Lower leg skin (tissue), 4 donors: ENCODE measurements at regions not wholly inside any gene's neighbourhood (a gene's known extent, or its start where the extent isn't known, plus 50 kb on each side); places are given as distances from the start of the nearest gene placed in this dataset.

Experiments
- DNase-seq, 2 donors: peaks; one replicate each; pipeline ENCODE4 v3.0.0-alpha.2; 2019; ENCODE audit warnings: low spot score in 2 of 2
- H3K4me3 ChIP-seq: fragments of 200-600 bp; sonication (generic); 2 replicates; pipeline ENCODE4 v1.5.1; 2017; ENCODE audit warnings: mild to moderate bottlenecking, low read depth; ENCODE audit not compliant: poor library complexity, severe bottlenecking
- POLR2A ChIP-seq, 2 donors: fragments of 450-650 bp; IDR thresholded peaks; one replicate each; pipeline ENCODE4 v1.6.1; 2016 to 2017; ENCODE audit warnings: antibody characterized with exemption in 2 of 2, mild to moderate bottlenecking in 1 of 2, moderate library complexity in 1 of 2
- WGBS, 2 donors: methylation state at CpG; one replicate each; pipeline ENCODE4 v1.1.5; 2018; 5-methylcytosine and 5-hydroxymethylcytosine counted together
- intact Hi-C: fragments of 100-400 bp; cut with DNase I; formaldehyde crosslinking; loops from one replicate; pipeline ENCODE4 v1.15.0; 2023; ENCODE audit warnings: low total_unique reads
- TF ChIP-seq, protein P1 (sequence below), 3 donors: fragments of 450-650 bp; IDR thresholded peaks; one replicate each; pipeline ENCODE4 v1.5.1; 2016; ENCODE audit warnings: antibody characterized with exemption in 3 of 3, mild to moderate bottlenecking in 3 of 3, moderate library complexity in 2 of 3

DNA sequence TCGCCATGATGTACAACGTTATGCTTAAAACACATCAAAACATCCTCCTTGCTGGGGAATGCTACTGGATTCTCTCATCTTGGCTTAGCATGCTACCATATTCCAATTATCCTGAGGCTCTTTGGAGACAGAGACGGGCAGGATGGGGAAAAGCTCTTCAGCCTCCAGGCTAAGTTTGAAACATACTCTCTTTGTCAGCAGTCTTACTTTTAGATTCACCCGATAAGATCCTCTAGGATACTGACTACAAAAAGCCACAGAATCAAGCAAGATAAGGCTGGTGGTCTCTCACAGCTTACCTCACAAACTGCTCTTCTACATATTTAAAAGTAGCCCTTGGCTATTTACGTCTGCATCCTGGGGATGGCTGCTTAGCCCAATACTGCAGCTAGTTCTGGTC is 72.8 kb upstream of the LRCH1 start:
- no peak overlapping the region for H3K4me3 ChIP-seq
- WGBS, 2 donors = 67 to 77% methylated on average over 5 of the region's 5 CpGs
- TF ChIP-seq, protein P1, sequence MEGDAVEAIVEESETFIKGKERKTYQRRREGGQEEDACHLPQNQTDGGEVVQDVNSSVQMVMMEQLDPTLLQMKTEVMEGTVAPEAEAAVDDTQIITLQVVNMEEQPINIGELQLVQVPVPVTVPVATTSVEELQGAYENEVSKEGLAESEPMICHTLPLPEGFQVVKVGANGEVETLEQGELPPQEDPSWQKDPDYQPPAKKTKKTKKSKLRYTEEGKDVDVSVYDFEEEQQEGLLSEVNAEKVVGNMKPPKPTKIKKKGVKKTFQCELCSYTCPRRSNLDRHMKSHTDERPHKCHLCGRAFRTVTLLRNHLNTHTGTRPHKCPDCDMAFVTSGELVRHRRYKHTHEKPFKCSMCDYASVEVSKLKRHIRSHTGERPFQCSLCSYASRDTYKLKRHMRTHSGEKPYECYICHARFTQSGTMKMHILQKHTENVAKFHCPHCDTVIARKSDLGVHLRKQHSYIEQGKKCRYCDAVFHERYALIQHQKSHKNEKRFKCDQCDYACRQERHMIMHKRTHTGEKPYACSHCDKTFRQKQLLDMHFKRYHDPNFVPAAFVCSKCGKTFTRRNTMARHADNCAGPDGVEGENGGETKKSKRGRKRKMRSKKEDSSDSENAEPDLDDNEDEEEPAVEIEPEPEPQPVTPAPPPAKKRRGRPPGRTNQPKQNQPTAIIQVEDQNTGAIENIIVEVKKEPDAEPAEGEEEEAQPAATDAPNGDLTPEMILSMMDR (IDR thresholded peaks at IDR 0.05) = no peak
- TF ChIP-seq POLR2A (IDR thresholded peaks at IDR 0.05) = no peak
- DNase-seq = no peak
- intact Hi-C loops = no loop called here

DNA sequence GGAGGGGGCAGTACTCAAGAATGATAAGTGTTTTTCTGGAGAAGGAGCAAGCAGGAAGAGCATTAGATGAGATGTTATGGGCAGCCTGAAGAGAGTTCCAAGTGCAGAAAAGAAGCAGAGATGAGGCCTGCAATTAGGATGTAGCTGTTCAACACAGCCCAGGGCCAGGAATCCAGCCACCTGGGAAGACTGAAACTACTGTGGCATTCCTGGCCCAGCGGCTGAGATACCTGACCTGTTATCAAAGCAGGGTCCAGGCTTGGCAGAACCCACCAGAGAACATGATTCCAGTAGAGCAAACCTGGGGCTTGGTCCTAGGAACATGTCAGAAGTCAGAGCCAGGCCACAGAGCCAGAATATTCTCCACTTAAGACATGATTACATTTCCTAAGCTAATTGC is 73.3 kb upstream of the LRCH1 start:
- TF ChIP-seq, protein P1 (IDR thresholded peaks at IDR 0.05) = no peak
- TF ChIP-seq POLR2A (IDR thresholded peaks at IDR 0.05) = no peak
- WGBS, 2 donors = 81 to 86% methylated on average over 1 of the region's 1 CpG
- H3K4me3 ChIP-seq = no peak overlapping the region
- DNase-seq = no peak
- intact Hi-C loops = no loop called here

DNA sequence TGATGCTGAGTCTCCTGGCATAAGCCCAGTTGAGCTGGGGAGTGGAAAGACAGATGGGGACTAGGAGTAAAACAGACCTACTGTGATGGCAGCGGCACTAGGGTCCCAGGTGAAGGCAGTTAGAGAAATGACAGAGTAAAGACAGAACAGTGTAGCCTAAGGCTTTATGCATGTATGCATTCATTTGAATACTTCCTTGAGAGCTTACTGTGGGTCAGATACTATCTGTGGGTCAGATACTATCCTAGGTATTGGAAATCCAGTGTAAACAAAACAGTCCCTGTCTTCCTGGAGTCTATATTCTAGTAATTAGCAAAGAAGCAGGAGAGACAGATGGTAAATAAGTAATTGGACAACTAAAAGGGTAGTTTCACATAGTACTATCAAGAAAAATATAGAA is 73.7 kb upstream of the LRCH1 start:
- 93 to 100% methylated on average over 1 of the region's 1 CpG for WGBS, 2 donors

DNA sequence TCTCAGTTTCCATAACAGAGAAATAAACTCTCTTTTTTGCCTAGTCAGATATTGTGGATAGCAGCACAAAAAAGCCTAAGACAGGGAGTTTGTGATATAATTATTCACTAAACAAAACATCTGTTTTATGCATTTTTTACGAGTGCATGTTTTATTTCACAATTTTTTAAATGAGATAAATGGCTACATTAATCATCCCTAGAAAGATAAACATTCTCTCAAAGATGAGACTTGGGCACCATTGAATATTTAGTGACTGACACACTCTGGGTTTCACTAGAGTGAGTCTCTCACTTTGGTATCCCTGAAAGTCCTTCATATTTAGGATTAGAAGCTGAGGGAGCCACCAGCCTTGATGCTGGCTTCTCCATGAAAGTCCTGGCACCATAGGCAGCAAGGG is 74.3 kb upstream of the LRCH1 start:
- H3K4me3 ChIP-seq = no peak overlapping the region
- WGBS, 2 donors = 41 to 43% methylated on average over 1 of the region's 1 CpG
- DNase-seq = no peak
- intact Hi-C loops = no loop called here
- TF ChIP-seq, protein P1 (IDR thresholded peaks at IDR 0.05) = no peak
- no peak for TF ChIP-seq POLR2A (IDR thresholded peaks at IDR 0.05)

More for the DNA sequence above, 73.7 kb upstream of the LRCH1 start:
- intact Hi-C loops = no loop called here
- no peak for DNase-seq
- TF ChIP-seq, protein P1 (IDR thresholded peaks at IDR 0.05) = no peak
- no peak for TF ChIP-seq POLR2A (IDR thresholded peaks at IDR 0.05)
- H3K4me3 ChIP-seq = no peak overlapping the region

DNA sequence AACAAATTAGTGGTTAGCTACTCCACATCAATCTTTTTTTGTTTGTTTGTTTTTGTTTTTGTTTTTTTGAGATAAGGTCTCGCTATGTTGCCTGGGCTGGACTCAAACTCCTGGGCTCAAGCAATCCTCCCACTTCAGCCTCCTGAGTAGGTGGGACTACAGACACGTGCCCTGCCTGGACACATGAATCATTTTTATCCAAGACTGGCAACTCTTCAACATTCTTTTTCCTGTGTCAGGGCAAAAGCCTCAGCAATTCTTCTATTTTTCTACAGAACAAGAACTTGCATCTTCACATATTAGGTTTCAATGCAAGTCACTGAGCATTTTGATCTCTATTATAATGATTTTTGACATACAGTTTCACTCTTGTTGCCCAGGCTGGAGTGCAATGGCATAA is 76.8 kb upstream of the LRCH1 start:
- no peak for TF ChIP-seq POLR2A (IDR thresholded peaks at IDR 0.05)
- TF ChIP-seq, protein P1 (IDR thresholded peaks at IDR 0.05) = no peak
- intact Hi-C loops = no loop called here
- no peak for DNase-seq
- WGBS, 2 donors = 39 to 45% methylated on average over 2 of the region's 2 CpGs
- H3K4me3 ChIP-seq = no peak overlapping the region

DNA sequence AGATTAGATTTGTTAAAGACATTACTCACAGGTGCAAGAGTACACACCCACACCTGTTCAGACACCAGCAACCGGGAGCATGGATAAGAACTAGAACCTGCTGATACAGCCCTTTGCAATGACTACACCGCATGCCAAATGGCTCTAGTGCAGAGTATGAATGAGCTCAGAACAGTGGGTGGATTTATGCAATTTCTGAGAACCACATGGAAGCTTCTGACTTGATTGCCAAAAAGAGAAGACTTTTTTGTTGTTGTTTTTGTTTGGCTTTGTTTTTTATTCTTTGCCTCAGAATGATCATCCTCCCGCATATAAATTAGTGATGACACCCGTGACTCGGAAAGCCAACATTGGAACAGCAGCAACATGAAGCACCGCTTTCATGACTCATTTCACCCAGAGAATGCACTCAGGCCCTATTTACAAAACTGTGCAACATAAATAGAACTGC is 77.4 kb upstream of the LRCH1 start:
- peak in 1 of 2 donors; percentile 59 for DNase-seq
- no peak for TF ChIP-seq POLR2A (IDR thresholded peaks at IDR 0.05)
- TF ChIP-seq, protein P1 (IDR thresholded peaks at IDR 0.05) = no peak
- H3K4me3 ChIP-seq = no peak overlapping the region
- intact Hi-C loops = no loop called here
- 42 to 49% methylated on average over 6 of the region's 6 CpGs for WGBS, 2 donors
